ENCODE measurements at regions not wholly inside any gene's neighbourhood (a gene's known extent, or its start where the extent isn't known, plus 50 kb on each side); places are given as distances from the start of the nearest gene placed in this dataset.
"Not testable (repeated sequence)": the region's sequence is repeated elsewhere in the genome, so short reads cannot be mapped to it uniquely, and the experiment has no call there.

DNA sequence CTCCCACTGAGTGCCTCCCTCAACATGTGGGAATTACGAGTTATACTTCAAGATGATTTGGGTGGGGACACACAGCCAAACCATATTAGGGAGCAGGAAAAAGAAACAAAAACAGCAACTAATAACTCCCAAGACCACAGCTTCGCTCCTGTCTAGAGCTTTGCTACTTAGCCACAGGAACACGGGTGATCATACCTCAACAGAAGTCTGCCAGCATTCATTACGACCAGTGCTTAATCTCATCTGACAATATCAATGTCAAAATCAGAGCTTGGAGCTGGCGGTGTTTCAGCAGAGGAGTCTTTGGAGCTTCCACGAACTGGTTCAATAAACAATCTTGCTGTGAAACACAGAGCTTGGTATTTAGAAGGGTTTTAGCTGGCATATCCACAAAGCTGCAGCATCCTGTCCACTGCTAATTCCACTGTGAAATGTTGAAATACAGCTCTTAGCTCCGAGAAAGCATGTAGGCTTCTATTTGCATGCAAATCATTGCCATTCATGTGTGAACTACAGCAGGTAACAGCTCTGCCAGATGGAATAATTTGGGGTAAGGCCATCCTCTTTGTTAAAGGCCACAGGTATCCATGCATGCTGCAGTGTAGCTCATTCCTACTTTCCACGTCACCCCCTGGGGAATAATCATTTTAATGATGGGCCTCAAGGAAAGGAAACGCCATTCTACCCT lies 128.4 kb upstream of the GOT2 start (continued):
- TF ChIP-seq, protein P1, sequence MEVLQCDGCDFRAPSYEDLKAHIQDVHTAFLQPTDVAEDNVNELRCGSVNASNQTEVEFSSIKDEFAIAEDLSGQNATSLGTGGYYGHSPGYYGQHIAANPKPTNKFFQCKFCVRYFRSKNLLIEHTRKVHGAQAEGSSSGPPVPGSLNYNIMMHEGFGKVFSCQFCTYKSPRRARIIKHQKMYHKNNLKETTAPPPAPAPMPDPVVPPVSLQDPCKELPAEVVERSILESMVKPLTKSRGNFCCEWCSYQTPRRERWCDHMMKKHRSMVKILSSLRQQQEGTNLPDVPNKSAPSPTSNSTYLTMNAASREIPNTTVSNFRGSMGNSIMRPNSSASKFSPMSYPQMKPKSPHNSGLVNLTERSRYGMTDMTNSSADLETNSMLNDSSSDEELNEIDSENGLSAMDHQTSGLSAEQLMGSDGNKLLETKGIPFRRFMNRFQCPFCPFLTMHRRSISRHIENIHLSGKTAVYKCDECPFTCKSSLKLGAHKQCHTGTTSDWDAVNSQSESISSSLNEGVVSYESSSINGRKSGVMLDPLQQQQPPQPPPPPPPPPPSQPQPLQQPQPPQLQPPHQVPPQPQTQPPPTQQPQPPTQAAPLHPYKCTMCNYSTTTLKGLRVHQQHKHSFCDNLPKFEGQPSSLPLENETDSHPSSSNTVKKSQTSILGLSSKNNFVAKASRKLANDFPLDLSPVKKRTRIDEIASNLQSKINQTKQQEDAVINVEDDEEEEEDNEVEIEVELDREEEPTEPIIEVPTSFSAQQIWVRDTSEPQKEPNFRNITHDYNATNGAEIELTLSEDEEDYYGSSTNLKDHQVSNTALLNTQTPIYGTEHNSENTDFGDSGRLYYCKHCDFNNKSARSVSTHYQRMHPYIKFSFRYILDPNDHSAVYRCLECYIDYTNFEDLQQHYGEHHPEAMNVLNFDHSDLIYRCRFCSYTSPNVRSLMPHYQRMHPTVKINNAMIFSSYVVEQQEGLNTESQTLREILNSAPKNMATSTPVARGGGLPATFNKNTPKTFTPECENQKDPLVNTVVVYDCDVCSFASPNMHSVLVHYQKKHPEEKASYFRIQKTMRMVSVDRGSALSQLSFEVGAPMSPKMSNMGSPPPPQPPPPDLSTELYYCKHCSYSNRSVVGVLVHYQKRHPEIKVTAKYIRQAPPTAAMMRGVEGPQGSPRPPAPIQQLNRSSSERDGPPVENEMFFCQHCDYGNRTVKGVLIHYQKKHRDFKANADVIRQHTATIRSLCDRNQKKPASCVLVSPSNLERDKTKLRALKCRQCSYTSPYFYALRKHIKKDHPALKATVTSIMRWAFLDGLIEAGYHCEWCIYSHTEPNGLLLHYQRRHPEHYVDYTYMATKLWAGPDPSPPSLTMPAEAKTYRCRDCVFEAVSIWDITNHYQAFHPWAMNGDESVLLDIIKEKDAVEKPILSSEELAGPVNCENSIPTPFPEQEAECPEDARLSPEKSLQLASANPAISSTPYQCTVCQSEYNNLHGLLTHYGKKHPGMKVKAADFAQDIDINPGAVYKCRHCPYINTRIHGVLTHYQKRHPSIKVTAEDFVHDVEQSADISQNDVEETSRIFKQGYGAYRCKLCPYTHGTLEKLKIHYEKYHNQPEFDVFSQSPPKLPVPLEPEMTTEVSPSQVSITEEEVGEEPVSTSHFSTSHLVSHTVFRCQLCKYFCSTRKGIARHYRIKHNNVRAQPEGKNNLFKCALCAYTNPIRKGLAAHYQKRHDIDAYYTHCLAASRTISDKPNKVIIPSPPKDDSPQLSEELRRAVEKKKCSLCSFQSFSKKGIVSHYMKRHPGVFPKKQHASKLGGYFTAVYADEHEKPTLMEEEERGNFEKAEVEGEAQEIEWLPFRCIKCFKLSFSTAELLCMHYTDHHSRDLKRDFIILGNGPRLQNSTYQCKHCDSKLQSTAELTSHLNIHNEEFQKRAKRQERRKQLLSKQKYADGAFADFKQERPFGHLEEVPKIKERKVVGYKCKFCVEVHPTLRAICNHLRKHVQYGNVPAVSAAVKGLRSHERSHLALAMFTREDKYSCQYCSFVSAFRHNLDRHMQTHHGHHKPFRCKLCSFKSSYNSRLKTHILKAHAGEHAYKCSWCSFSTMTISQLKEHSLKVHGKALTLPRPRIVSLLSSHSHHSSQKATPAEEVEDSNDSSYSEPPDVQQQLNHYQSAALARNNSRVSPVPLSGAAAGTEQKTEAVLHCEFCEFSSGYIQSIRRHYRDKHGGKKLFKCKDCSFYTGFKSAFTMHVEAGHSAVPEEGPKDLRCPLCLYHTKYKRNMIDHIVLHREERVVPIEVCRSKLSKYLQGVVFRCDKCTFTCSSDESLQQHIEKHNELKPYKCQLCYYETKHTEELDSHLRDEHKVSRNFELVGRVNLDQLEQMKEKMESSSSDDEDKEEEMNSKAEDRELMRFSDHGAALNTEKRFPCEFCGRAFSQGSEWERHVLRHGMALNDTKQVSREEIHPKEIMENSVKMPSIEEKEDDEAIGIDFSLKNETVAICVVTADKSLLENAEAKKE (CRISPR knock-in tag; IDR thresholded peaks at IDR 0.05), result 0 out of 2 replicates have a peak, but pooled peaks have one; percentile 73

DNA sequence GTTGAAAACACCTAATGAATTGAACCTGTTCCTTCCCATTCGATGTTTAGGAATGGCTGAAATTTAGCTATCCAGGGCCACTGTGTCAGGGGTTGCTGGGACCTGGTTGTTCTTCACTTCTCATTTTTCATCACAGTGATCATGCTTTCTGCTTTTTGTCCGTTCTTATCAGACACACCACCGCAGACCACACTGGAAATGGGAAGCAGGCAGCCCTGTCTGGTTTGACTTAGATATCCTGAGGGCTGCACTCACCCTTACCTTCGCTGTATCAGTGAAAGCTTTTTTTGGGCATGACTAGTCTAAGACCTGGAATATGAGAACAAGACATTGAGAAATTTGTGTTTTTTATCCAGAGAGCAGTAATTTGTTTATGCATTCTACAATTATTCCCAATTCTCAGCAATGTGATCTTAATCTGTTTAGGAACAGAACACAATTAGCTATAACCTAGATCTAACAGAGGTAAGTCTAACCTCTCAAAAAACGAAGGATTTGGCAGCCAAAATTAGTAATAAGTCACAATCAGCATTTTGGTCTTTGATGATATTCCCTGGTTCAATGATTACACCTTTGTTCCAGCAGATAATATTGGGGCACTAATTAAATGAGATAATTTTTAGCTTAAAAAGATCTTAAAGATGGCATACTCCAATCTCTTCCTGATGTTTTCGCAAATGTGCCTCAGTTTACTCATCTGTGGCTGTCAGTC lies 126.0 kb upstream of the GOT2 start:
- Histone ChIP-seq H3K27me3 (ENCODE audit: insufficient read depth) (no peaks in the 10 kb centered on the region), H2AFZ (no peak overlapping the region), H3K4me2 (no peak overlapping the region), H3K79me2 (replicated peaks; ENCODE audit: insufficient read depth) (no peaks in the 10 kb centered on the region), H3K4me3 (no peak overlapping the region), H3F3A (replicated peaks; ENCODE audit: low read depth) (no peaks in the 10 kb centered on the region; the same call in 1 of the 2 replicates), H3K36me3 (ENCODE audit: insufficient read depth) (no peaks in the 10 kb centered on the region), H3K4me1 (ENCODE audit: insufficient read depth) (peaks cover 20% of the 10 kb centered on the region), H4K20me1 (replicated peaks; ENCODE audit: insufficient read depth) (no peaks in the 10 kb centered on the region), H3K9me2 (ENCODE audit: insufficient read depth) (no peaks in the 10 kb centered on the region; the same call in 1 of the 2 replicates), H3K27ac (ENCODE audit: low read depth) (no peak overlapping the region)
- H3K36me3 Mint-ChIP-seq (ENCODE audit: low read depth), result peaks cover 9% of the 10 kb centered on the region; the same call in 2 of the 3 replicates
- peaks cover 34% of the 10 kb centered on the region for H3K4me1 Mint-ChIP-seq
- no peak for ATAC-seq
- no peak for DNase-seq (ENCODE audit: low spot score)
- TF ChIP-seq EZH2phosphoT487 (IDR thresholded peaks at IDR 0.05; ENCODE audit: unreplicated experiment), result no peak
- TF ChIP-seq, protein P2, sequence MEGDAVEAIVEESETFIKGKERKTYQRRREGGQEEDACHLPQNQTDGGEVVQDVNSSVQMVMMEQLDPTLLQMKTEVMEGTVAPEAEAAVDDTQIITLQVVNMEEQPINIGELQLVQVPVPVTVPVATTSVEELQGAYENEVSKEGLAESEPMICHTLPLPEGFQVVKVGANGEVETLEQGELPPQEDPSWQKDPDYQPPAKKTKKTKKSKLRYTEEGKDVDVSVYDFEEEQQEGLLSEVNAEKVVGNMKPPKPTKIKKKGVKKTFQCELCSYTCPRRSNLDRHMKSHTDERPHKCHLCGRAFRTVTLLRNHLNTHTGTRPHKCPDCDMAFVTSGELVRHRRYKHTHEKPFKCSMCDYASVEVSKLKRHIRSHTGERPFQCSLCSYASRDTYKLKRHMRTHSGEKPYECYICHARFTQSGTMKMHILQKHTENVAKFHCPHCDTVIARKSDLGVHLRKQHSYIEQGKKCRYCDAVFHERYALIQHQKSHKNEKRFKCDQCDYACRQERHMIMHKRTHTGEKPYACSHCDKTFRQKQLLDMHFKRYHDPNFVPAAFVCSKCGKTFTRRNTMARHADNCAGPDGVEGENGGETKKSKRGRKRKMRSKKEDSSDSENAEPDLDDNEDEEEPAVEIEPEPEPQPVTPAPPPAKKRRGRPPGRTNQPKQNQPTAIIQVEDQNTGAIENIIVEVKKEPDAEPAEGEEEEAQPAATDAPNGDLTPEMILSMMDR (conservative IDR thresholded peaks at IDR 0.05; ENCODE audit: low read depth in 2 of 2), result no peak
- H3K27me3 Mint-ChIP-seq (ENCODE audit: insufficient read depth, low read depth, poor library complexity), result peaks cover 2% of the 10 kb centered on the region
- H3K27ac Mint-ChIP-seq, result no peak overlapping the region; the same call in 1 of the 2 replicates
- H3K4me3 Mint-ChIP-seq, result no peak overlapping the region
- no peaks in the 10 kb centered on the region; the same call in 1 of the 3 replicates for H3K9me3 Mint-ChIP-seq

DNA sequence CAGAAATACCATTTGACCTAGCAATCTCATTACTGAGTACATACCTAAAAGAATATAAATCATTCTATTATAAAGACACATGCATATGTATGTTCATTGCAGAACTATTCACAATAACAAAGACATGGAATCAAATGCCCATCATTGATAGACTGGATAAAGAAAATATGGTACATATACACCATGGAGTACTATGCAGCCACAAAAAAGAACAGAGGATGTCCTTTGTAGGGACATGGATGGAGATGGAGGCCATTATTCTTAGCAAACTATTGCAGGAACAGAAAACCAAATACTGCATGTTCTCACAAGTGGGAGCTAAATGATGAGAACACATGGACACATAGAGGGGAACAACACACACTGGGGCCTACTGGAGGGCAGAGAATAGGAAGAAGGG lies 124.5 kb upstream of the GOT2 start:
- not testable (repeated sequence) for ATAC-seq; H4K20me1 ChIP-seq (replicated peaks; ENCODE audit: insufficient read depth); H3K27ac ChIP-seq (ENCODE audit: low read depth); H3K27me3 Mint-ChIP-seq (ENCODE audit: insufficient read depth, low read depth, poor library complexity); H3K27me3 ChIP-seq (ENCODE audit: insufficient read depth); H3K4me2 ChIP-seq; H3K9me3 Mint-ChIP-seq; H3K36me3 Mint-ChIP-seq (ENCODE audit: low read depth); H3K9me2 ChIP-seq (ENCODE audit: insufficient read depth); H3K79me2 ChIP-seq (replicated peaks; ENCODE audit: insufficient read depth); DNase-seq (ENCODE audit: low spot score); H2AFZ ChIP-seq; H3K36me3 ChIP-seq (ENCODE audit: insufficient read depth); H3K4me3 ChIP-seq; H3K27ac Mint-ChIP-seq; H3F3A ChIP-seq (replicated peaks; ENCODE audit: low read depth); H3K4me3 Mint-ChIP-seq
- H3K4me1 ChIP-seq (ENCODE audit: insufficient read depth), result peaks cover 15% of the 10 kb centered on the region
- H3K4me1 Mint-ChIP-seq, result peaks cover 25% of the 10 kb centered on the region
